Panc1 (cell line): ENCODE measurements at regions not wholly inside any gene's neighbourhood (a gene's known extent, or its start where the extent isn't known, plus 50 kb on each side); places are given as distances from the start of the nearest gene placed in this dataset.

Experiments
- ATAC-seq: fragments of 200-7000 bp; cut with Tn5 transposase; 2 replicates; pipeline ENCODE4 v1.9.1; 2020; ENCODE audit warnings: mild to moderate bottlenecking, moderate library complexity
- BruUV-seq: library from RNA; stranded (reverse); fragments of 400-500 nt; replicated peaks from 2 replicates; lab custom pipeline; 2021; lab: Mats Ljungman, UMichigan
- CTCF ChIA-PET: fragments of 300-600 bp; sonication (Branson Sonifier 250); formaldehyde crosslinking; loops from one replicate; lab custom pipeline; 2022; ENCODE audit warnings: antibody characterized with exemption; lab: Charles Lee
- POLR2A ChIA-PET: fragments of 300-600 bp; sonication (Branson Sonifier 250); formaldehyde crosslinking; loops from one replicate; lab custom pipeline; 2022; ENCODE audit warnings: antibody characterized with exemption; lab: Charles Lee
- DNase-seq: peaks from one replicate; pipeline ENCODE4 v3.0.0-alpha.2; 2010; ENCODE audit warnings: low read depth, low spot score
- H3K27ac ChIP-seq: 2 replicates; pipeline ENCODE4 v1.5.1; 2011; ENCODE audit warnings: mild to moderate bottlenecking, low read length, inconsistent platforms
- H3K27me3 ChIP-seq: fragments of 200-500 bp; sonication (Bioruptor generic); 2 replicates; pipeline ENCODE4 v1.6.0; 2014; ENCODE audit warnings: low read length, inconsistent platforms; ENCODE audit not compliant: control insufficient read depth, insufficient read depth
- H3K36me3 ChIP-seq: fragments of 200-500 bp; sonication (Bioruptor generic); 2 replicates; pipeline ENCODE4 v1.5.1; 2014; ENCODE audit warnings: inconsistent platforms, mild to moderate bottlenecking, low read length, moderate library complexity; ENCODE audit not compliant: control insufficient read depth, insufficient read depth
- H3K4me1 ChIP-seq: 2 replicates; pipeline ENCODE4 v1.5.1; 2011; ENCODE audit warnings: inconsistent platforms, mild to moderate bottlenecking, low read length, moderate library complexity; ENCODE audit not compliant: control insufficient read depth, insufficient read depth
- H3K4me3 ChIP-seq, 2 experiments: 2 replicates each; pipeline ENCODE4 v1.5.1; 2011 to 2012; ENCODE audit warnings: low read depth in 2 of 2, low read length in 2 of 2, mild to moderate bottlenecking in 2 of 2, inconsistent platforms in 1 of 2, moderate library complexity in 1 of 2
- H3K9me3 ChIP-seq: fragments of 200-500 bp; sonication (Bioruptor generic); 2 replicates; pipeline ENCODE4 v1.5.1; 2014; ENCODE audit warnings: low read depth, mild to moderate bottlenecking, inconsistent platforms, low read length, moderate library complexity; ENCODE audit not compliant: control insufficient read depth, insufficient read depth
- POLR2AphosphoS5 ChIP-seq: IDR thresholded peaks from 2 replicates; pipeline ENCODE4 v1.6.1; 2012; ENCODE audit warnings: mild to moderate bottlenecking, low read depth, low read length, moderate library complexity
- SIN3A ChIP-seq: IDR thresholded peaks from 2 replicates; pipeline ENCODE4 v1.6.1; 2012; ENCODE audit warnings: low read depth, mild to moderate bottlenecking, low read length, moderate library complexity, borderline replicate concordance; ENCODE audit not compliant: insufficient read depth
- TCF7L2 ChIP-seq: IDR thresholded peaks from 2 replicates; pipeline ENCODE4 v1.6.1; 2011; ENCODE audit warnings: mild to moderate bottlenecking, low read depth, low read length, inconsistent platforms
- in situ Hi-C: cut with HindIII; loops from 2 replicates; pipeline ENCODE4 v1.10.0; 2016; ENCODE audit warnings: low sequenced_read_pairs, low pct_unique_long_range_greater_than_20kb
- intact Hi-C: fragments of 100-400 bp; cut with micrococcal nuclease; formaldehyde crosslinking; loops from one replicate; pipeline ENCODE4 v1.10.0; 2022; ENCODE audit not compliant: unreplicated experiment
- TF ChIP-seq, protein P1 (sequence below), 2 experiments: IDR thresholded peaks; 2 replicates each; pipeline ENCODE4 v1.6.1; 2011 to 2012; ENCODE audit warnings: low read depth in 2 of 2, control low read depth in 1 of 2, low read length in 1 of 2, mild to moderate bottlenecking in 1 of 2, moderate library complexity in 1 of 2; ENCODE audit not compliant: insufficient read depth in 1 of 2
- TF ChIP-seq, protein P2 (sequence below): fragments of 450-650 bp; IDR thresholded peaks from 2 replicates; pipeline ENCODE4 v1.5.1; 2017; ENCODE audit warnings: mild to moderate bottlenecking

- H3K36me3 ChIP-seq: no peaks in the 10 kb centered on the region
- in situ Hi-C loops: no loop called here
- H3K27me3 ChIP-seq: no peaks in the 10 kb centered on the region
- ATAC-seq: no peak
- no peak for DNase-seq
- ChIA-PET POLR2A (no interaction called here), CTCF (no interaction called here)
- TF ChIP-seq, protein P1, sequence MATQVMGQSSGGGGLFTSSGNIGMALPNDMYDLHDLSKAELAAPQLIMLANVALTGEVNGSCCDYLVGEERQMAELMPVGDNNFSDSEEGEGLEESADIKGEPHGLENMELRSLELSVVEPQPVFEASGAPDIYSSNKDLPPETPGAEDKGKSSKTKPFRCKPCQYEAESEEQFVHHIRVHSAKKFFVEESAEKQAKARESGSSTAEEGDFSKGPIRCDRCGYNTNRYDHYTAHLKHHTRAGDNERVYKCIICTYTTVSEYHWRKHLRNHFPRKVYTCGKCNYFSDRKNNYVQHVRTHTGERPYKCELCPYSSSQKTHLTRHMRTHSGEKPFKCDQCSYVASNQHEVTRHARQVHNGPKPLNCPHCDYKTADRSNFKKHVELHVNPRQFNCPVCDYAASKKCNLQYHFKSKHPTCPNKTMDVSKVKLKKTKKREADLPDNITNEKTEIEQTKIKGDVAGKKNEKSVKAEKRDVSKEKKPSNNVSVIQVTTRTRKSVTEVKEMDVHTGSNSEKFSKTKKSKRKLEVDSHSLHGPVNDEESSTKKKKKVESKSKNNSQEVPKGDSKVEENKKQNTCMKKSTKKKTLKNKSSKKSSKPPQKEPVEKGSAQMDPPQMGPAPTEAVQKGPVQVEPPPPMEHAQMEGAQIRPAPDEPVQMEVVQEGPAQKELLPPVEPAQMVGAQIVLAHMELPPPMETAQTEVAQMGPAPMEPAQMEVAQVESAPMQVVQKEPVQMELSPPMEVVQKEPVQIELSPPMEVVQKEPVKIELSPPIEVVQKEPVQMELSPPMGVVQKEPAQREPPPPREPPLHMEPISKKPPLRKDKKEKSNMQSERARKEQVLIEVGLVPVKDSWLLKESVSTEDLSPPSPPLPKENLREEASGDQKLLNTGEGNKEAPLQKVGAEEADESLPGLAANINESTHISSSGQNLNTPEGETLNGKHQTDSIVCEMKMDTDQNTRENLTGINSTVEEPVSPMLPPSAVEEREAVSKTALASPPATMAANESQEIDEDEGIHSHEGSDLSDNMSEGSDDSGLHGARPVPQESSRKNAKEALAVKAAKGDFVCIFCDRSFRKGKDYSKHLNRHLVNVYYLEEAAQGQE (IDR thresholded peaks at IDR 0.05; ENCODE audit: insufficient read depth in 1 of 2, low read depth in 2 of 2, low read length in 1 of 2): no peak
- TF ChIP-seq POLR2AphosphoS5 (no peak), SIN3A (no peak), TCF7L2 (no peak)
- TF ChIP-seq, protein P2, sequence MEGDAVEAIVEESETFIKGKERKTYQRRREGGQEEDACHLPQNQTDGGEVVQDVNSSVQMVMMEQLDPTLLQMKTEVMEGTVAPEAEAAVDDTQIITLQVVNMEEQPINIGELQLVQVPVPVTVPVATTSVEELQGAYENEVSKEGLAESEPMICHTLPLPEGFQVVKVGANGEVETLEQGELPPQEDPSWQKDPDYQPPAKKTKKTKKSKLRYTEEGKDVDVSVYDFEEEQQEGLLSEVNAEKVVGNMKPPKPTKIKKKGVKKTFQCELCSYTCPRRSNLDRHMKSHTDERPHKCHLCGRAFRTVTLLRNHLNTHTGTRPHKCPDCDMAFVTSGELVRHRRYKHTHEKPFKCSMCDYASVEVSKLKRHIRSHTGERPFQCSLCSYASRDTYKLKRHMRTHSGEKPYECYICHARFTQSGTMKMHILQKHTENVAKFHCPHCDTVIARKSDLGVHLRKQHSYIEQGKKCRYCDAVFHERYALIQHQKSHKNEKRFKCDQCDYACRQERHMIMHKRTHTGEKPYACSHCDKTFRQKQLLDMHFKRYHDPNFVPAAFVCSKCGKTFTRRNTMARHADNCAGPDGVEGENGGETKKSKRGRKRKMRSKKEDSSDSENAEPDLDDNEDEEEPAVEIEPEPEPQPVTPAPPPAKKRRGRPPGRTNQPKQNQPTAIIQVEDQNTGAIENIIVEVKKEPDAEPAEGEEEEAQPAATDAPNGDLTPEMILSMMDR: no peak
- no peak overlapping the region for H3K4me3 ChIP-seq
- no peaks in the 10 kb centered on the region for H3K4me1 ChIP-seq
- no peaks in the 10 kb centered on the region for H3K9me3 ChIP-seq
- intact Hi-C loops: no loop called here
- H3K27ac ChIP-seq: no peak overlapping the region
- no TSS peak for BruUV-seq
Observed at GRCh38 chr18:43760010-43760409, 482.7 kb upstream of the SYT4 start.

DNA sequence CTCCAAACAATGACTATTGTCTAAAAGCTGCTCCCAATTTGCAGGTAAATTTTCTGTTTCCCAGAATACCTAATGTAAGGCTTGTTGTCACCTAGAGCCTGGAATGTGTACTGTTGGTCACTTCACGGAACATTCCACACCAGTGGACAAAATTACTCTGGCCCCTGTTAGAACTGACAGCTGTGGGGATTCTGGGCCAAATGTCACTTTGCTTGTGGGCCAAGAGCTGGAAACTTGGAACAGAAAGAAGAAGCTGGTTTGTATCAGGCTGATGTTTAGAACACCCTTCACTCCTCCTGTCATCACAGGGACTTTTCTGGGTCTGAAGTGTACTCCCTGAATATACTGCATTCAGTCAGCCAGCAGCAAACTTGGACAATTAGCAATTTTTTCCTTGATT is 495.6 kb upstream of the SYT4 start:
- Histone ChIP-seq H3K4me3 (no peak overlapping the region), H3K4me1 (no peaks in the 10 kb centered on the region), H3K27ac (no peak overlapping the region), H3K27me3 (no peaks in the 10 kb centered on the region), H3K9me3 (no peaks in the 10 kb centered on the region), H3K36me3 (no peaks in the 10 kb centered on the region)
- no peak for DNase-seq
- in situ Hi-C loops (no loop called here), intact Hi-C loops (no loop called here)
- ChIA-PET POLR2A (no interaction called here), CTCF (no interaction called here)
- no TSS peak for BruUV-seq
- TF ChIP-seq, protein P1 (IDR thresholded peaks at IDR 0.05; ENCODE audit: insufficient read depth in 1 of 2, low read depth in 2 of 2, low read length in 1 of 2): no peak
- TF ChIP-seq POLR2AphosphoS5: no peak
- TF ChIP-seq, protein P2: no peak
- TF ChIP-seq SIN3A: no peak
- TF ChIP-seq TCF7L2: no peak
- ATAC-seq: no peak
